ENCODE measurements at regions not wholly inside any gene's neighbourhood (a gene's known extent, or its start where the extent isn't known, plus 50 kb on each side); places are given as distances from the start of the nearest gene placed in this dataset.

- TF ChIP-seq, protein P1, sequence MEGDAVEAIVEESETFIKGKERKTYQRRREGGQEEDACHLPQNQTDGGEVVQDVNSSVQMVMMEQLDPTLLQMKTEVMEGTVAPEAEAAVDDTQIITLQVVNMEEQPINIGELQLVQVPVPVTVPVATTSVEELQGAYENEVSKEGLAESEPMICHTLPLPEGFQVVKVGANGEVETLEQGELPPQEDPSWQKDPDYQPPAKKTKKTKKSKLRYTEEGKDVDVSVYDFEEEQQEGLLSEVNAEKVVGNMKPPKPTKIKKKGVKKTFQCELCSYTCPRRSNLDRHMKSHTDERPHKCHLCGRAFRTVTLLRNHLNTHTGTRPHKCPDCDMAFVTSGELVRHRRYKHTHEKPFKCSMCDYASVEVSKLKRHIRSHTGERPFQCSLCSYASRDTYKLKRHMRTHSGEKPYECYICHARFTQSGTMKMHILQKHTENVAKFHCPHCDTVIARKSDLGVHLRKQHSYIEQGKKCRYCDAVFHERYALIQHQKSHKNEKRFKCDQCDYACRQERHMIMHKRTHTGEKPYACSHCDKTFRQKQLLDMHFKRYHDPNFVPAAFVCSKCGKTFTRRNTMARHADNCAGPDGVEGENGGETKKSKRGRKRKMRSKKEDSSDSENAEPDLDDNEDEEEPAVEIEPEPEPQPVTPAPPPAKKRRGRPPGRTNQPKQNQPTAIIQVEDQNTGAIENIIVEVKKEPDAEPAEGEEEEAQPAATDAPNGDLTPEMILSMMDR (IDR thresholded peaks at IDR 0.05; ENCODE audit: insufficient read depth, low read depth, low read length): no peak
- no peak for TF ChIP-seq EZH2 (IDR thresholded peaks at IDR 0.05; ENCODE audit: insufficient read depth, low read length)
These were observed 124.1 kb upstream of the CRBN start for GRCh38 chr3:3303636-3304035.
